ENCODE measurements at regions not wholly inside any gene's neighbourhood (a gene's known extent, or its start where the extent isn't known, plus 50 kb on each side); places are given as distances from the start of the nearest gene placed in this dataset.
"Not testable (repeated sequence)": the region's sequence is repeated elsewhere in the genome, so short reads cannot be mapped to it uniquely, and the experiment has no call there.

GRCh38 chr3:61393480-61393947, 142.3 kb upstream of the FHIT start:
- H3K36me3 Mint-ChIP-seq; DNase-seq; H3K9me3 Mint-ChIP-seq; H3K4me1 ChIP-seq (ENCODE audit: insufficient read depth, low read length); H3K36me3 ChIP-seq (ENCODE audit: insufficient read depth, low read length); H3K9me3 ChIP-seq (ENCODE audit: low read length); H3K27ac Mint-ChIP-seq; H3K4me1 Mint-ChIP-seq; H3K27me3 Mint-ChIP-seq; H3K4me3 Mint-ChIP-seq; H3K27ac ChIP-seq (ENCODE audit: low read depth, low read length); CTCF ChIA-PET; H3K4me3 ChIP-seq (ENCODE audit: low read length); POLR2A ChIA-PET; H3K27me3 ChIP-seq (ENCODE audit: insufficient read depth, low read length, poor library complexity, severe bottlenecking): not testable (repeated sequence)

GRCh38 chr3:61401359-61401758, 150.1 kb upstream of the FHIT start:
- H3K27ac ChIP-seq (ENCODE audit: low read depth, low read length) = no peak overlapping the region
- H3K9me3 ChIP-seq (ENCODE audit: low read length) = no peaks in the 10 kb centered on the region
- no peaks in the 10 kb centered on the region for H3K27me3 ChIP-seq (ENCODE audit: insufficient read depth, low read length, poor library complexity, severe bottlenecking)
- H3K36me3 ChIP-seq (ENCODE audit: insufficient read depth, low read length) = no peaks in the 10 kb centered on the region
- no peaks in the 10 kb centered on the region for H3K4me1 Mint-ChIP-seq
- CTCF ChIA-PET = no interaction called here
- H3K9me3 Mint-ChIP-seq = no peaks in the 10 kb centered on the region
- no peak overlapping the region for H3K27ac Mint-ChIP-seq
- H3K4me1 ChIP-seq (ENCODE audit: insufficient read depth, low read length) = no peaks in the 10 kb centered on the region
- DNase-seq = no peak
- H3K36me3 Mint-ChIP-seq = no peaks in the 10 kb centered on the region
- H3K4me3 Mint-ChIP-seq = no peak overlapping the region
- no peak overlapping the region for H3K4me3 ChIP-seq (ENCODE audit: low read length)
- H3K27me3 Mint-ChIP-seq = peaks cover 0 to 1% of the 10 kb centered on the region in 2 donors
- POLR2A ChIA-PET = no interaction called here

- peaks cover 4 to 14% of the 10 kb centered on the region in 2 donors for H3K27me3 Mint-ChIP-seq
- CTCF ChIA-PET = no interaction called here
- H3K9me3 Mint-ChIP-seq = peaks cover 0 to 8% (median 4%) of the 10 kb centered on the region in 5 donors
- POLR2A ChIA-PET = no interaction called here
- H3K4me3 Mint-ChIP-seq = no peak overlapping the region
- Histone ChIP-seq H3K27me3 (ENCODE audit: insufficient read depth, low read length, poor library complexity, severe bottlenecking) (no peaks in the 10 kb centered on the region), H3K27ac (ENCODE audit: low read depth, low read length) (no peak overlapping the region), H3K4me3 (ENCODE audit: low read length) (no peak overlapping the region), H3K9me3 (ENCODE audit: low read length) (no peaks in the 10 kb centered on the region), H3K4me1 (ENCODE audit: insufficient read depth, low read length) (no peaks in the 10 kb centered on the region), H3K36me3 (ENCODE audit: insufficient read depth, low read length) (no peaks in the 10 kb centered on the region)
- H3K27ac Mint-ChIP-seq = no peak overlapping the region
- H3K4me1 Mint-ChIP-seq = no peaks in the 10 kb centered on the region
- no peak for DNase-seq
- peaks cover 0 to 2% (median 0%) of the 10 kb centered on the region in 3 donors for H3K36me3 Mint-ChIP-seq
Observed at GRCh38 chr3:61407397-61407796, 154.0 kb upstream of the PTPRG start.

GRCh38 chr3:61409638-61410037, 151.7 kb upstream of the PTPRG start:
- H3K4me3 ChIP-seq (ENCODE audit: low read length) = no peak overlapping the region
- no peak overlapping the region for H3K27ac ChIP-seq (ENCODE audit: low read depth, low read length)
- no peak for DNase-seq
- no peak overlapping the region for H3K27ac Mint-ChIP-seq
- POLR2A ChIA-PET = no interaction called here
- no peaks in the 10 kb centered on the region for H3K4me1 ChIP-seq (ENCODE audit: insufficient read depth, low read length)
- peaks cover 0 to 2% (median 0%) of the 10 kb centered on the region in 3 donors for H3K36me3 Mint-ChIP-seq
- CTCF ChIA-PET = no interaction called here
- no peak overlapping the region for H3K4me3 Mint-ChIP-seq
- no peaks in the 10 kb centered on the region for H3K9me3 ChIP-seq (ENCODE audit: low read length)
- no peaks in the 10 kb centered on the region for H3K36me3 ChIP-seq (ENCODE audit: insufficient read depth, low read length)
- H3K27me3 Mint-ChIP-seq = peaks cover 4 to 14% of the 10 kb centered on the region in 2 donors
- peaks cover 0 to 8% (median 4%) of the 10 kb centered on the region in 5 donors for H3K9me3 Mint-ChIP-seq
- H3K4me1 Mint-ChIP-seq = no peaks in the 10 kb centered on the region
- no peaks in the 10 kb centered on the region for H3K27me3 ChIP-seq (ENCODE audit: insufficient read depth, low read length, poor library complexity, severe bottlenecking)

GRCh38 chr3:61410358-61410757, 151.0 kb upstream of the PTPRG start:
- H3K9me3 ChIP-seq (ENCODE audit: low read length); POLR2A ChIA-PET; H3K4me3 Mint-ChIP-seq; H3K4me1 ChIP-seq (ENCODE audit: insufficient read depth, low read length); H3K27ac Mint-ChIP-seq; H3K27ac ChIP-seq (ENCODE audit: low read depth, low read length); H3K4me1 Mint-ChIP-seq; H3K27me3 ChIP-seq (ENCODE audit: insufficient read depth, low read length, poor library complexity, severe bottlenecking); DNase-seq; H3K9me3 Mint-ChIP-seq; H3K36me3 Mint-ChIP-seq; H3K36me3 ChIP-seq (ENCODE audit: insufficient read depth, low read length); CTCF ChIA-PET; H3K4me3 ChIP-seq (ENCODE audit: low read length): not testable (repeated sequence)
- peaks cover 3 to 14% of the 10 kb centered on the region in 2 donors for H3K27me3 Mint-ChIP-seq

GRCh38 chr3:61411009-61411662, 150.2 kb upstream of the PTPRG start:
- Histone ChIP-seq H3K4me1 (ENCODE audit: insufficient read depth, low read length) (no peaks in the 10 kb centered on the region), H3K27ac (ENCODE audit: low read depth, low read length) (no peak overlapping the region), H3K27me3 (ENCODE audit: insufficient read depth, low read length, poor library complexity, severe bottlenecking) (no peaks in the 10 kb centered on the region), H3K9me3 (ENCODE audit: low read length) (no peaks in the 10 kb centered on the region), H3K4me3 (ENCODE audit: low read length) (no peak overlapping the region), H3K36me3 (ENCODE audit: insufficient read depth, low read length) (no peaks in the 10 kb centered on the region)
- ChIA-PET POLR2A (no interaction called here), CTCF (no interaction called here)
- H3K4me1 Mint-ChIP-seq = no peaks in the 10 kb centered on the region
- DNase-seq = no peak
- H3K27me3 Mint-ChIP-seq = peaks cover 3 to 14% of the 10 kb centered on the region in 2 donors
- H3K9me3 Mint-ChIP-seq = peaks cover 1 to 8% (median 4%) of the 10 kb centered on the region in 5 donors
- H3K27ac Mint-ChIP-seq = no peak overlapping the region
- no peak overlapping the region for H3K4me3 Mint-ChIP-seq
- peaks cover 0 to 2% (median 0%) of the 10 kb centered on the region in 3 donors for H3K36me3 Mint-ChIP-seq

- no peaks in the 10 kb centered on the region for H3K4me1 ChIP-seq (ENCODE audit: insufficient read depth, low read length)
- no peaks in the 10 kb centered on the region for H3K27me3 ChIP-seq (ENCODE audit: insufficient read depth, low read length, poor library complexity, severe bottlenecking)
- Mint-ChIP-seq H3K36me3 (no peaks in the 10 kb centered on the region), H3K27me3 (peaks cover 1 to 11% of the 10 kb centered on the region in 2 donors), H3K27ac (no peak overlapping the region), H3K9me3 (peaks cover 0 to 4% (median 2%) of the 10 kb centered on the region in 5 donors), H3K4me1 (no peaks in the 10 kb centered on the region), H3K4me3 (no peak overlapping the region)
- H3K9me3 ChIP-seq (ENCODE audit: low read length) = no peaks in the 10 kb centered on the region
- CTCF ChIA-PET = no interaction called here
- DNase-seq = no peak
- no peak overlapping the region for H3K27ac ChIP-seq (ENCODE audit: low read depth, low read length)
- H3K4me3 ChIP-seq (ENCODE audit: low read length) = no peak overlapping the region
- POLR2A ChIA-PET = no interaction called here
- no peaks in the 10 kb centered on the region for H3K36me3 ChIP-seq (ENCODE audit: insufficient read depth, low read length)
Observed at GRCh38 chr3:61414456-61414855, 146.9 kb upstream of the PTPRG start.

- ChIA-PET POLR2A (no interaction called here), CTCF (no interaction called here)
- Histone ChIP-seq H3K27me3 (ENCODE audit: insufficient read depth, low read length, poor library complexity, severe bottlenecking) (no peaks in the 10 kb centered on the region), H3K4me1 (ENCODE audit: insufficient read depth, low read length) (no peaks in the 10 kb centered on the region), H3K36me3 (ENCODE audit: insufficient read depth, low read length) (no peaks in the 10 kb centered on the region), H3K27ac (ENCODE audit: low read depth, low read length) (no peak overlapping the region), H3K4me3 (ENCODE audit: low read length) (no peak overlapping the region), H3K9me3 (ENCODE audit: low read length) (no peaks in the 10 kb centered on the region)
- Mint-ChIP-seq H3K36me3 (no peaks in the 10 kb centered on the region), H3K9me3 (peaks cover 0 to 2% (median 0%) of the 10 kb centered on the region in 5 donors), H3K27me3 (peaks cover 1 to 8% of the 10 kb centered on the region in 2 donors), H3K27ac (no peak overlapping the region), H3K4me3 (no peak overlapping the region), H3K4me1 (no peaks in the 10 kb centered on the region)
- no peak for DNase-seq
Observed at GRCh38 chr3:61415201-61415600, 146.2 kb upstream of the PTPRG start.

All from CD8-positive, alpha-beta memory T cell (primary cell).